ENCODE measurements at regions not wholly inside any gene's neighbourhood (a gene's known extent, or its start where the extent isn't known, plus 50 kb on each side); places are given as distances from the start of the nearest gene placed in this dataset.

- TF ChIP-seq EZH2 (IDR thresholded peaks at IDR 0.05) (no peak), POLR2AphosphoS5 (IDR thresholded peaks at IDR 0.05; ENCODE audit: borderline replicate concordance, low read depth, low read length) (no peak), FOXP2 (optimal IDR thresholded peaks at IDR 0.05; ENCODE audit: control extremely low read depth, extremely low read length, insufficient read depth) (no peak)
Measured at GRCh38 chr4:17020901-17021300, 122.5 kb upstream of the LDB2 start.

Data from SK-N-MC (cell line).